CD14-positive monocyte (primary cell): ENCODE measurements at regions not wholly inside any gene's neighbourhood (a gene's known extent, or its start where the extent isn't known, plus 50 kb on each side); places are given as distances from the start of the nearest gene placed in this dataset.

Experiments
- DNase-seq, 3 donors: peaks; one replicate each; pipeline ENCODE4 v3.0.0-alpha.2; 2011 to 2022
- H2AFZ ChIP-seq: 2 replicates; pipeline ENCODE4 v1.6.0; 2012; ENCODE audit warnings: mild to moderate bottlenecking, low read depth, low read length, inconsistent platforms; ENCODE audit not compliant: insufficient read depth, poor library complexity, severe bottlenecking
- H3K27ac ChIP-seq, 2 donors: 1 replicate in 1 of 2; 2 replicates in 1 of 2; pipeline ENCODE4 v1.5.1; 2012 to 2013; ENCODE audit warnings: low read length in 2 of 2, control low read depth in 1 of 2, inconsistent platforms in 1 of 2, low read depth in 1 of 2, mild to moderate bottlenecking in 1 of 2
- H3K27me3 ChIP-seq, 2 donors: one replicate each; pipeline versions ENCODE4 v1.6.0 to v1.6.1; 2011 to 2013; ENCODE audit warnings: low read length in 2 of 2; ENCODE audit not compliant: control insufficient read depth in 2 of 2, insufficient read depth in 2 of 2
- H3K36me3 ChIP-seq, 2 donors: replicated peaks in 1 of 2; 1 replicate in 1 of 2; 2 replicates in 1 of 2; pipeline versions ENCODE4 v1.5.1 to v1.6.1; 2012 to 2013; ENCODE audit warnings: low read length in 2 of 2, control low read depth in 1 of 2, inconsistent platforms in 1 of 2, mild to moderate bottlenecking in 1 of 2; ENCODE audit not compliant: insufficient read depth in 2 of 2, control insufficient read depth in 1 of 2
- H3K4me1 ChIP-seq, 2 donors: 1 replicate in 1 of 2; 2 replicates in 1 of 2; pipeline versions ENCODE4 v1.5.1 to v1.6.1; 2012 to 2013; ENCODE audit warnings: low read length in 2 of 2, control low read depth in 1 of 2, inconsistent platforms in 1 of 2, mild to moderate bottlenecking in 1 of 2, moderate library complexity in 1 of 2; ENCODE audit not compliant: insufficient read depth in 2 of 2, control insufficient read depth in 1 of 2
- H3K4me2 ChIP-seq: replicated peaks from 2 replicates; pipeline ENCODE3; 2012; ENCODE audit warnings: low read length, moderate library complexity, mild to moderate bottlenecking; ENCODE audit not compliant: poor library complexity, severe bottlenecking; ENCODE audit errors: extremely low read depth
- H3K4me3 ChIP-seq, 3 experiments: fragments of 200-600 bp in 1 of 3; sonication (generic) in 1 of 3; replicated peaks in 1 of 3; 1 replicate in 2 of 3; 2 replicates in 1 of 3; pipeline ENCODE4 v1.5.1; 2011 to 2013; ENCODE audit warnings: low read length in 3 of 3, mild to moderate bottlenecking in 3 of 3, control low read depth in 2 of 3, low read depth in 2 of 3, inconsistent platforms in 1 of 3, moderate library complexity in 1 of 3
- H3K79me2 ChIP-seq: 2 replicates; pipeline ENCODE4 v1.6.0; 2012; ENCODE audit warnings: mild to moderate bottlenecking, control low read depth, inconsistent platforms, low read length, moderate library complexity; ENCODE audit not compliant: insufficient read depth
- H3K9ac ChIP-seq: 2 replicates; pipeline ENCODE4 v1.6.0; 2017; ENCODE audit warnings: low read length, mild to moderate bottlenecking; ENCODE audit not compliant: insufficient read depth, poor library complexity, severe bottlenecking
- H3K9me3 ChIP-seq, 2 donors: replicated peaks in 1 of 2; 1 replicate in 1 of 2; 2 replicates in 1 of 2; pipeline versions ENCODE4 v1.5.1 to v1.6.1; 2012 to 2013; ENCODE audit warnings: low read length in 2 of 2, control low read depth in 1 of 2; ENCODE audit not compliant: control insufficient read depth in 1 of 2, insufficient read depth in 1 of 2
- H4K20me1 ChIP-seq: 2 replicates; pipeline ENCODE4 v1.6.0; 2012; ENCODE audit warnings: mild to moderate bottlenecking, low read length, control low read depth, moderate library complexity; ENCODE audit not compliant: insufficient read depth
- H3K27ac Mint-ChIP-seq, 7 donors: one replicate each; pipeline ENCODE4 v1.8.0; 2020; ENCODE audit warnings: mild to moderate bottlenecking in 7 of 7, mixed read lengths in 7 of 7, moderate library complexity in 6 of 7, inconsistent platforms in 2 of 7
- H3K27me3 Mint-ChIP-seq, 3 donors: one replicate each; pipeline ENCODE4 v1.8.0; 2021 to 2022; ENCODE audit warnings: low read depth in 3 of 3, mild to moderate bottlenecking in 3 of 3, mixed read lengths in 3 of 3, moderate library complexity in 3 of 3, inconsistent platforms in 1 of 3
- H3K36me3 Mint-ChIP-seq, 2 donors: one replicate each; pipeline ENCODE4 v1.8.0; 2020; ENCODE audit warnings: mixed read lengths in 2 of 2, inconsistent platforms in 1 of 2, mild to moderate bottlenecking in 1 of 2
- H3K4me1 Mint-ChIP-seq: one replicate; pipeline ENCODE4 v1.8.0; 2020; ENCODE audit warnings: mild to moderate bottlenecking, mixed read lengths
- H3K4me3 Mint-ChIP-seq, 2 donors: one replicate each; pipeline ENCODE4 v1.8.0; 2020; ENCODE audit warnings: mild to moderate bottlenecking in 2 of 2, mixed read lengths in 2 of 2, moderate library complexity in 1 of 2
- H3K9me3 Mint-ChIP-seq, 7 donors: one replicate each; pipeline ENCODE4 v1.8.0; 2020 to 2022; ENCODE audit warnings: mixed read lengths in 7 of 7, mild to moderate bottlenecking in 6 of 7, moderate library complexity in 6 of 7, inconsistent platforms in 2 of 7
- CTCF ChIP-seq: fragments of 200-600 bp; IDR thresholded peaks from one replicate; pipeline ENCODE4 v1.8.0; 2022; ENCODE audit warnings: antibody characterized with exemption, mild to moderate bottlenecking
- WGBS: methylation state at CpG from one replicate; pipeline ENCODE4 v1.1.5; 2013; ENCODE audit warnings: missing lambda C conversion rate; ENCODE audit not compliant: insufficient coverage; 5-methylcytosine and 5-hydroxymethylcytosine counted together
- intact Hi-C, 2 donors: fragments of 100-400 bp; cut with micrococcal nuclease; formaldehyde crosslinking; loops; one replicate each; pipeline versions ENCODE4 v1.15.0 to v1.15.1; 2023

- Mint-ChIP-seq H3K9me3 (peaks cover 0 to 3% (median under 1%) of the 10 kb centered on the region in 7 donors), H3K4me1 (no peaks in the 10 kb centered on the region), H3K4me3 (no peak overlapping the region), H3K27ac (no peak overlapping the region), H3K27me3 (peaks cover 0 to 16% (median 3%) of the 10 kb centered on the region in 3 donors), H3K36me3 (no peaks in the 10 kb centered on the region)
- TF ChIP-seq CTCF = no peak
- Histone ChIP-seq H3K4me3 (no peak overlapping the region), H3K79me2 (no peaks in the 10 kb centered on the region), H4K20me1 (no peaks in the 10 kb centered on the region), H3K27ac (no peak overlapping the region), H3K4me1 (no peaks in the 10 kb centered on the region), H3K36me3 (no peaks in the 10 kb centered on the region), H3K27me3 (no peaks in the 10 kb centered on the region), H3K9ac (no peak overlapping the region), H3K9me3 (no peaks in the 10 kb centered on the region), H2AFZ (no peak overlapping the region), H3K4me2 (no peak overlapping the region)
- WGBS = 95% methylated on average over 10 of the region's 11 CpGs
- intact Hi-C loops = no loop called here
- no peak for DNase-seq
Observed at GRCh38 chr10:118968482-118968881, 61.0 kb upstream of the NANOS1 start.

GRCh38 chr10:118969014-118969413 is 60.5 kb upstream of the NANOS1 start:
- no peak overlapping the region for H3K4me3 Mint-ChIP-seq
- no peak overlapping the region for H3K27ac Mint-ChIP-seq

More at GRCh38 chr10:118969014-118969413, 60.5 kb upstream of the NANOS1 start:
- H2AFZ ChIP-seq = no peak overlapping the region
- H4K20me1 ChIP-seq = no peaks in the 10 kb centered on the region
- TF ChIP-seq CTCF = no peak
- H3K9me3 ChIP-seq = no peaks in the 10 kb centered on the region
- H3K79me2 ChIP-seq = no peaks in the 10 kb centered on the region
- intact Hi-C loops = no loop called here
- no peak overlapping the region for H3K4me2 ChIP-seq
- no peak overlapping the region for H3K27ac ChIP-seq
- Mint-ChIP-seq H3K9me3 (peaks cover 0 to 6% (median 5%) of the 10 kb centered on the region in 7 donors), H3K4me1 (no peaks in the 10 kb centered on the region), H3K36me3 (no peaks in the 10 kb centered on the region), H3K27me3 (peaks cover under 1 to 16% (median 3%) of the 10 kb centered on the region in 3 donors)
- DNase-seq = no peak
- no peak overlapping the region for H3K9ac ChIP-seq
- no peak overlapping the region for H3K4me3 ChIP-seq
- 100% methylated on average over 5 of the region's 5 CpGs for WGBS
- no peaks in the 10 kb centered on the region for H3K36me3 ChIP-seq
- no peaks in the 10 kb centered on the region for H3K4me1 ChIP-seq
- H3K27me3 ChIP-seq = peaks cover 0 to 2% of the 10 kb centered on the region in 2 donors
